ENCODE measurements at regions not wholly inside any gene's neighbourhood (a gene's known extent, or its start where the extent isn't known, plus 50 kb on each side); places are given as distances from the start of the nearest gene placed in this dataset.

DNA sequence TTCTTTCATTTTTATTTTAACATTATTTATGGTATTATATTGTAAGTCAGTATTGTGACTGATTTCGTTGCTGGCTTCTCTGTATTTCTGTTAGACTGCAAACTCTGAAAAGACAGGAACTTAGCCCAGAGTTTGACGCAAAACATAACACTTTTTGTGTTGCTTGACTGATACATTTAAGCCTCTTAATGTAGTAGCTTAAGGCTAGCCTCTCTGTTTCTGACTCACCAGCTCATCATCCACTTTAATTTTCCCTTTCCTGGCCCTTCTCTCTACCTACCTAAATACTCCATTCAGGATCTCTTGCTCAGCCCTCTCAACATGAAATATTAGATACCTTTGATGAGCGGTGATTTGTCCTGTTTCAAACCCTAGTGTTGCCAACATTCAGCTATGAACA is 420.6 kb downstream of the LRFN5 start:
- Histone ChIP-seq H3K4me3 (ENCODE audit: low read length) (no peak overlapping the region), H3K4me2 (ENCODE audit: low read length) (no peak overlapping the region), H3K27ac (ENCODE audit: low read length) (no peak overlapping the region), H3K9ac (ENCODE audit: low read length) (no peak overlapping the region), H3K4me1 (ENCODE audit: insufficient read depth, low read length) (no peaks in the 10 kb centered on the region), H3K79me2 (ENCODE audit: low read length) (no peaks in the 10 kb centered on the region), H3K27me3 (ENCODE audit: low read length) (no peaks in the 10 kb centered on the region), H3F3A (ENCODE audit: low read length, unreplicated experiment) (no peaks in the 10 kb centered on the region), H3K36me3 (ENCODE audit: low read depth, low read length) (no peaks in the 10 kb centered on the region), H3K9me3 (ENCODE audit: low read length) (no peaks in the 10 kb centered on the region), H3K9me2 (replicated peaks; ENCODE audit: low read length) (no peaks in the 10 kb centered on the region), H4K20me1 (ENCODE audit: low read length) (no peaks in the 10 kb centered on the region), H2AFZ (ENCODE audit: low read length) (no peak overlapping the region)
- POLR2A ChIA-PET (ENCODE audit: unreplicated experiment): no interaction called here
- DNase-seq: peak; percentile 52
- no TSS peak for BruUV-seq (replicated peaks)
- peak; percentile 44 for ATAC-seq
- intact Hi-C loops (cut with micrococcal nuclease): loop anchor here (10.0 kb wide), 1 partner anchor 412 kb away; no protein-coding TSS in a partner anchor
- CTCF ChIA-PET: no interaction called here
- no peak for TF ChIP-seq EZH2 (IDR thresholded peaks at IDR 0.05; ENCODE audit: low read length, unreplicated experiment)
- TF ChIP-seq, protein P1, sequence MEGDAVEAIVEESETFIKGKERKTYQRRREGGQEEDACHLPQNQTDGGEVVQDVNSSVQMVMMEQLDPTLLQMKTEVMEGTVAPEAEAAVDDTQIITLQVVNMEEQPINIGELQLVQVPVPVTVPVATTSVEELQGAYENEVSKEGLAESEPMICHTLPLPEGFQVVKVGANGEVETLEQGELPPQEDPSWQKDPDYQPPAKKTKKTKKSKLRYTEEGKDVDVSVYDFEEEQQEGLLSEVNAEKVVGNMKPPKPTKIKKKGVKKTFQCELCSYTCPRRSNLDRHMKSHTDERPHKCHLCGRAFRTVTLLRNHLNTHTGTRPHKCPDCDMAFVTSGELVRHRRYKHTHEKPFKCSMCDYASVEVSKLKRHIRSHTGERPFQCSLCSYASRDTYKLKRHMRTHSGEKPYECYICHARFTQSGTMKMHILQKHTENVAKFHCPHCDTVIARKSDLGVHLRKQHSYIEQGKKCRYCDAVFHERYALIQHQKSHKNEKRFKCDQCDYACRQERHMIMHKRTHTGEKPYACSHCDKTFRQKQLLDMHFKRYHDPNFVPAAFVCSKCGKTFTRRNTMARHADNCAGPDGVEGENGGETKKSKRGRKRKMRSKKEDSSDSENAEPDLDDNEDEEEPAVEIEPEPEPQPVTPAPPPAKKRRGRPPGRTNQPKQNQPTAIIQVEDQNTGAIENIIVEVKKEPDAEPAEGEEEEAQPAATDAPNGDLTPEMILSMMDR (conservative IDR thresholded peaks at IDR 0.05; ENCODE audit: low read depth, low read length): no peak
- no peak for TF ChIP-seq EZH2phosphoT487 (IDR thresholded peaks at IDR 0.05; ENCODE audit: borderline replicate concordance, low read length)

DNA sequence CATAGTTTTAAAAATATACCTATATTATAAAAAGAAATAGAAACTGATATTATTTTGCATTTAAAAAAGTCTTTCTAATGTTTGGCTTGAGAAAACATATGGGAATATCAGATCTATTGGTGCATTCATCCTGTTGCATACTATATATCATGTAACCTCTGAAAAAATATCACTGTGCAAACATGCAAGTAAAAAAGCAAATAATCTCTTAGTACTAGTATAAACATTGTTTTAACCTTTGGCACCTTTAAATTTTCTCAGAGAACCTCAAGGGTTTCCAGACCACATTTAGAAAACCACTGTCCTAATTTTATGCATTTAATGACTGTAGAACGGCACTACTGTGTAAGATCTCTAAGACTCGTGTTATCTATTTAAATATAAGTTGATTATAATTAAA is 416.8 kb downstream of the LRFN5 start:
- Histone ChIP-seq H3K4me1 (ENCODE audit: insufficient read depth, low read length) (no peaks in the 10 kb centered on the region), H3K27me3 (ENCODE audit: low read length) (no peaks in the 10 kb centered on the region), H3K4me2 (ENCODE audit: low read length) (no peak overlapping the region), H3K9ac (ENCODE audit: low read length) (no peak overlapping the region), H3K79me2 (ENCODE audit: low read length) (no peaks in the 10 kb centered on the region), H3F3A (ENCODE audit: low read length, unreplicated experiment) (no peaks in the 10 kb centered on the region), H3K9me2 (replicated peaks; ENCODE audit: low read length) (no peaks in the 10 kb centered on the region), H2AFZ (ENCODE audit: low read length) (no peak overlapping the region), H4K20me1 (ENCODE audit: low read length) (no peaks in the 10 kb centered on the region), H3K4me3 (ENCODE audit: low read length) (no peak overlapping the region), H3K9me3 (ENCODE audit: low read length) (no peaks in the 10 kb centered on the region), H3K27ac (ENCODE audit: low read length) (no peak overlapping the region), H3K36me3 (ENCODE audit: low read depth, low read length) (no peaks in the 10 kb centered on the region)
- ChIA-PET POLR2A (ENCODE audit: unreplicated experiment) (no interaction called here), CTCF (no interaction called here)
- no TSS peak for BruUV-seq (replicated peaks)
- intact Hi-C loops (cut with micrococcal nuclease): loop anchor here (1.0 to 10.0 kb wide), 4 partner anchors 10 to 409 kb away; no protein-coding TSS in a partner anchor
- peak; percentile 65 for DNase-seq
- TF ChIP-seq, protein P1 (conservative IDR thresholded peaks at IDR 0.05; ENCODE audit: low read depth, low read length): no peak
- no peak for TF ChIP-seq EZH2phosphoT487 (IDR thresholded peaks at IDR 0.05; ENCODE audit: borderline replicate concordance, low read length)
- no peak for TF ChIP-seq EZH2 (IDR thresholded peaks at IDR 0.05; ENCODE audit: low read length, unreplicated experiment)
- ATAC-seq: peak; percentile 94

DNA sequence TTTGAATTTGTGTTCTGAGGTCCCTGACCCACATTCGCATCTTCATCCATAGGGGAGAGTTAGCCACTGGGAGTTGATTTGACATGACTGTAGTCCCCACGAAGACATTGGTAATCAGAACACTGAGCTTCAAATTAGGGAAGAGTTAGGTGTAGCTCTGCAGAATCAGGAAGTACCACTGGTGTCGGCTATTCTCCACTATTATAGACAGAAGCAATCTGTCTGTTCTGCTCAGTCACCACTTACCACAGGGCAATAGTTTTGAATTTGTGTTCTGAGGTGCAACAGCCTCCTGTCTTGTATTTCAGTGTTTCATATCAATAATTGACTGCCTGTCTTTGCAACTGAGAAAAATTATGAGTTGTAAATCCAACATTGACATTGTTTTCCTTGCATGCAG is 407.6 kb downstream of the LRFN5 start:
- DNase-seq (no peak), ATAC-seq (peak; percentile 14)
- CTCF ChIA-PET: no interaction called here
- Histone ChIP-seq H3K4me3 (ENCODE audit: low read length) (no peak overlapping the region), H3K79me2 (ENCODE audit: low read length) (no peaks in the 10 kb centered on the region), H4K20me1 (ENCODE audit: low read length) (no peaks in the 10 kb centered on the region), H3F3A (ENCODE audit: low read length, unreplicated experiment) (no peaks in the 10 kb centered on the region), H3K9me2 (replicated peaks; ENCODE audit: low read length) (no peaks in the 10 kb centered on the region), H3K27ac (ENCODE audit: low read length) (no peak overlapping the region), H2AFZ (ENCODE audit: low read length) (no peak overlapping the region), H3K27me3 (ENCODE audit: low read length) (no peaks in the 10 kb centered on the region), H3K9ac (ENCODE audit: low read length) (no peak overlapping the region), H3K9me3 (ENCODE audit: low read length) (no peaks in the 10 kb centered on the region), H3K36me3 (ENCODE audit: low read depth, low read length) (no peaks in the 10 kb centered on the region), H3K4me2 (ENCODE audit: low read length) (no peak overlapping the region), H3K4me1 (ENCODE audit: insufficient read depth, low read length) (peaks cover 15% of the 10 kb centered on the region)
- POLR2A ChIA-PET (ENCODE audit: unreplicated experiment): no interaction called here
- no TSS peak for BruUV-seq (replicated peaks)
- intact Hi-C loops (cut with micrococcal nuclease): loop anchor here (5.0 kb wide), 1 partner anchor 182 kb away; no protein-coding TSS in a partner anchor
- TF ChIP-seq, protein P1 (conservative IDR thresholded peaks at IDR 0.05; ENCODE audit: low read depth, low read length): no peak
- TF ChIP-seq EZH2 (IDR thresholded peaks at IDR 0.05; ENCODE audit: low read length, unreplicated experiment) (no peak), EZH2phosphoT487 (IDR thresholded peaks at IDR 0.05; ENCODE audit: borderline replicate concordance, low read length) (no peak)

Data from PC-3 (cell line).